ENCODE measurements at regions not wholly inside any gene's neighbourhood (a gene's known extent, or its start where the extent isn't known, plus 50 kb on each side); places are given as distances from the start of the nearest gene placed in this dataset.

GRCh38 chr6:167540796-167541195 is 215.9 kb downstream of the TTLL2 start (continued):
- TF ChIP-seq ELF1 (IDR thresholded peaks at IDR 0.05) (no peak), RFX5 (IDR thresholded peaks at IDR 0.05; ENCODE audit: low read length) (no peak), NRF1 (IDR thresholded peaks at IDR 0.05; ENCODE audit: low read depth, low read length) (no peak)

- Histone ChIP-seq H3F3A (replicated peaks; ENCODE audit: insufficient read depth) (no peaks in the 10 kb centered on the region), H3K4me2 (no peak overlapping the region), H3K9me3 (0 out of 2 replicates have a peak, but pooled peaks cover 3% of the 10 kb centered on the region), H3K4me1 (ENCODE audit: control insufficient read depth in 1 of 2, insufficient read depth in 2 of 2, low read depth in 1 of 2, low read length in 1 of 2) (no peaks in the 10 kb centered on the region; a peak in 1 of 4 replicates), H3K4me3 (ENCODE audit: low read depth in 2 of 2, low read length in 1 of 2) (no peak overlapping the region), H3K79me2 (ENCODE audit: insufficient read depth) (no peaks in the 10 kb centered on the region), H3K27ac (ENCODE audit: low read depth in 2 of 2, low read length in 1 of 2) (no peak overlapping the region), H2AFZ (ENCODE audit: low read depth) (no peak overlapping the region), H3K9ac (no peak overlapping the region), H3K36me3 (replicated peaks in 1 of 2; ENCODE audit: control insufficient read depth in 1 of 2, insufficient read depth in 2 of 2, low read length in 1 of 2) (no peaks in the 10 kb centered on the region), H4K20me1 (ENCODE audit: insufficient read depth) (no peaks in the 10 kb centered on the region), H3K27me3 (ENCODE audit: insufficient read depth) (no peaks in the 10 kb centered on the region), H3K9me2 (no peaks in the 10 kb centered on the region)
- CTCF ChIA-PET = interaction anchor here (1.2 kb wide), 1 partner anchor 22 kb away, joined by 3 read pairs; no protein-coding TSS in a partner anchor
- TF ChIP-seq RAD21 (IDR thresholded peaks at IDR 0.05; ENCODE audit: low read length) = no peak
- TF ChIP-seq GATA2 (CRISPR knock-in tag; IDR thresholded peaks at IDR 0.05) = no peak
- no peak for TF ChIP-seq IRF3 (IDR thresholded peaks at IDR 0.05; ENCODE audit: low read depth, low read length)
- no peak for TF ChIP-seq RFX5 (IDR thresholded peaks at IDR 0.05; ENCODE audit: low read length)
- no peak for TF ChIP-seq FOXJ3 (CRISPR knock-in tag; IDR thresholded peaks at IDR 0.05)
- no peak for TF ChIP-seq MEF2A (IDR thresholded peaks at IDR 0.05; ENCODE audit: borderline replicate concordance, low read depth)
- no peak for TF ChIP-seq FOXM1 (IDR thresholded peaks at IDR 0.05; ENCODE audit: low read depth)
- no peak for TF ChIP-seq RCOR1 (IDR thresholded peaks at IDR 0.05; ENCODE audit: low read length)
- TF ChIP-seq EZH2phosphoT487 (IDR thresholded peaks at IDR 0.05; ENCODE audit: borderline replicate concordance, low read depth) = no peak
- TF ChIP-seq USF2 (IDR thresholded peaks at IDR 0.05; ENCODE audit: borderline replicate concordance, low read depth, low read length) = no peak
- TF ChIP-seq TEAD4 (IDR thresholded peaks at IDR 0.05; ENCODE audit: borderline replicate concordance, insufficient read depth) = no peak
- TF ChIP-seq REST (IDR thresholded peaks at IDR 0.05; ENCODE audit: low read depth, low read length) = no peak
- TF ChIP-seq CTCF (IDR thresholded peaks at IDR 0.05) = no peak
- no peak for TF ChIP-seq JUND (IDR thresholded peaks at IDR 0.05)
- no peak for TF ChIP-seq USF1 (IDR thresholded peaks at IDR 0.05; ENCODE audit: borderline replicate concordance, low read depth)
- TF ChIP-seq ELF1 (IDR thresholded peaks at IDR 0.05) = no peak
- no peak for TF ChIP-seq TCF12 (IDR thresholded peaks at IDR 0.05)
- TF ChIP-seq SMC3 (IDR thresholded peaks at IDR 0.05; ENCODE audit: low read depth, low read length) = no peak
- TF ChIP-seq YY1 (IDR thresholded peaks at IDR 0.05; ENCODE audit: low read depth) = no peak
- DNase-seq = no peak
- WGBS (ENCODE audit: low lambda C conversion rate) = 59% methylated on average over 6 of the region's 6 CpGs
- POLR2A ChIA-PET = no interaction called here
Observed at GRCh38 chr6:167541544-167541943, 216.7 kb downstream of the TTLL2 start.

All from SK-N-SH (cell line).